Neural progenitor cell (in vitro differentiated cells): ENCODE measurements at regions not wholly inside any gene's neighbourhood (a gene's known extent, or its start where the extent isn't known, plus 50 kb on each side); places are given as distances from the start of the nearest gene placed in this dataset.

Experiments
- DNase-seq: peaks from one replicate; pipeline ENCODE4 v3.0.0-alpha.2; 2016; ENCODE audit warnings: low spot score
- H2AFZ ChIP-seq: fragments of 200-600 bp; sonication (generic); replicated peaks from 2 replicates; pipeline ENCODE4 v1.6.1; 2016; ENCODE audit warnings: antibody characterized with exemption
- H3F3A ChIP-seq: fragments of 200-600 bp; sonication (generic); 2 replicates; pipeline ENCODE4 v1.6.1; 2016; ENCODE audit warnings: antibody characterized with exemption, low read depth
- H3K27ac ChIP-seq: fragments of 200-600 bp; sonication (generic); 2 replicates; pipeline ENCODE4 v1.5.1; 2016; ENCODE audit warnings: mild to moderate bottlenecking
- H3K27me3 ChIP-seq: fragments of 200-600 bp; sonication (generic); 2 replicates; pipeline ENCODE4 v1.6.1; 2016; ENCODE audit warnings: mild to moderate bottlenecking, moderate library complexity
- H3K36me3 ChIP-seq: fragments of 200-600 bp; sonication (generic); 2 replicates; pipeline ENCODE4 v1.5.1; 2016
- H3K4me1 ChIP-seq: fragments of 200-600 bp; sonication (generic); 2 replicates; pipeline ENCODE4 v1.6.1; 2016; ENCODE audit warnings: mixed run types
- H3K4me2 ChIP-seq: fragments of 200-600 bp; sonication (generic); 2 replicates; pipeline ENCODE4 v1.6.1; 2016
- H3K4me3 ChIP-seq: fragments of 200-600 bp; sonication (generic); 2 replicates; pipeline ENCODE4 v1.5.1; 2016
- H3K79me2 ChIP-seq: fragments of 200-600 bp; sonication (generic); 2 replicates; pipeline ENCODE4 v1.6.1; 2016; ENCODE audit warnings: low read depth
- H3K9ac ChIP-seq: fragments of 200-600 bp; sonication (generic); 2 replicates; pipeline ENCODE4 v1.6.1; 2016
- H3K9me3 ChIP-seq: fragments of 200-600 bp; sonication (generic); 2 replicates; pipeline ENCODE4 v1.5.1; 2016; ENCODE audit warnings: low read depth
- H4K20me1 ChIP-seq: fragments of 200-600 bp; sonication (generic); 2 replicates; pipeline ENCODE4 v1.6.1; 2016; ENCODE audit warnings: low read depth
- H3K27ac Mint-ChIP-seq: 3 replicates; pipeline ENCODE4 v1.8.0; 2021; ENCODE audit warnings: mixed read lengths
- H3K27me3 Mint-ChIP-seq: 2 replicates; pipeline ENCODE4 v1.8.0; 2022; ENCODE audit warnings: low read depth, mild to moderate bottlenecking, inconsistent platforms, moderate library complexity, mixed read lengths; ENCODE audit not compliant: insufficient read depth
- H3K36me3 Mint-ChIP-seq: 3 replicates; pipeline ENCODE4 v1.8.0; 2021; ENCODE audit warnings: mixed read lengths
- H3K4me1 Mint-ChIP-seq: 3 replicates; pipeline ENCODE4 v1.8.0; 2021; ENCODE audit warnings: mixed read lengths
- H3K4me3 Mint-ChIP-seq: 3 replicates; pipeline ENCODE4 v1.8.0; 2021; ENCODE audit warnings: mild to moderate bottlenecking, moderate library complexity, mixed read lengths
- H3K9me3 Mint-ChIP-seq: 3 replicates; pipeline ENCODE4 v1.8.0; 2020; ENCODE audit warnings: mixed read lengths
- CTCF ChIP-seq: fragments of 200-600 bp; sonication (generic); IDR thresholded peaks from 2 replicates; pipeline ENCODE4 v1.5.1; 2017; ENCODE audit warnings: antibody characterized with exemption, mild to moderate bottlenecking
- EZH2 ChIP-seq: fragments of 200-600 bp; sonication (generic); IDR thresholded peaks from 2 replicates; pipeline ENCODE4 v1.6.1; 2017; ENCODE audit warnings: antibody characterized with exemption, mild to moderate bottlenecking, moderate library complexity
- EZH2phosphoT487 ChIP-seq: fragments of 200-600 bp; sonication (generic); IDR thresholded peaks from 2 replicates; pipeline ENCODE4 v1.6.1; 2017; ENCODE audit warnings: antibody characterized with exemption

GRCh38 chr14:65228436-65228835, 126.1 kb upstream of the MAX start:
- DNase-seq, result no peak
- H3K27me3 Mint-ChIP-seq, result peaks cover 5% of the 10 kb centered on the region
- H3K9ac ChIP-seq, result no peak overlapping the region
- peaks cover 67% of the 10 kb centered on the region for H3K4me1 ChIP-seq
- H3K79me2 ChIP-seq, result no peaks in the 10 kb centered on the region
- H3K27ac Mint-ChIP-seq, result peak overlapping the region; percentile 84
- H3K9me3 Mint-ChIP-seq, result peaks cover 2% of the 10 kb centered on the region
- peaks cover 66% of the 10 kb centered on the region for H3K4me1 Mint-ChIP-seq
- TF ChIP-seq EZH2phosphoT487 (no peak), EZH2 (no peak)
- no peaks in the 10 kb centered on the region for H3K36me3 ChIP-seq
- H3K4me2 ChIP-seq, result no peak overlapping the region
- H3K27me3 ChIP-seq, result no peaks in the 10 kb centered on the region
- H3K36me3 Mint-ChIP-seq, result peaks cover 2% of the 10 kb centered on the region
- no peak overlapping the region for H2AFZ ChIP-seq
- no peaks in the 10 kb centered on the region for H3K9me3 ChIP-seq
- no peak overlapping the region for H3K4me3 Mint-ChIP-seq
- no peak overlapping the region for H3K4me3 ChIP-seq
- H3F3A ChIP-seq, result peaks cover 61% of the 10 kb centered on the region
- H4K20me1 ChIP-seq, result no peaks in the 10 kb centered on the region
- peak overlapping the region; percentile 26 for H3K27ac ChIP-seq

GRCh38 chr14:65228956-65229747, 126.8 kb upstream of the MAX start:
- Histone ChIP-seq H3K9me3 (no peaks in the 10 kb centered on the region), H2AFZ (no peak overlapping the region), H3K4me3 (peak overlapping the region; percentile 4), H3K79me2 (no peaks in the 10 kb centered on the region), H3F3A (peaks cover 61% of the 10 kb centered on the region), H3K4me1 (peaks cover 67% of the 10 kb centered on the region), H3K27ac (peak overlapping the region; percentile 82), H3K27me3 (no peaks in the 10 kb centered on the region), H3K9ac (no peak overlapping the region), H3K4me2 (peak overlapping the region; percentile 58), H3K36me3 (no peaks in the 10 kb centered on the region), H4K20me1 (no peaks in the 10 kb centered on the region)
- Mint-ChIP-seq H3K4me3 (peak overlapping the region; percentile 71), H3K27me3 (peaks cover 5% of the 10 kb centered on the region), H3K4me1 (peaks cover 66% of the 10 kb centered on the region), H3K27ac (peak overlapping the region; percentile 99), H3K36me3 (peaks cover 2% of the 10 kb centered on the region), H3K9me3 (peaks cover 6% of the 10 kb centered on the region)
- DNase-seq, result no peak
- TF ChIP-seq CTCF (peak; percentile 21), EZH2 (no peak)

- Histone ChIP-seq H3K4me1 (peaks cover 61% of the 10 kb centered on the region), H3F3A (peaks cover 54% of the 10 kb centered on the region), H3K79me2 (no peaks in the 10 kb centered on the region), H3K9me3 (no peaks in the 10 kb centered on the region), H3K9ac (no peak overlapping the region), H3K4me3 (peak overlapping the region; percentile 4), H3K36me3 (no peaks in the 10 kb centered on the region), H3K27ac (peak overlapping the region; percentile 82), H2AFZ (no peak overlapping the region), H3K27me3 (no peaks in the 10 kb centered on the region), H3K4me2 (peak overlapping the region; percentile 58), H4K20me1 (no peaks in the 10 kb centered on the region)
- peaks cover 5% of the 10 kb centered on the region for H3K27me3 Mint-ChIP-seq
- DNase-seq, result peak; percentile 68
- peaks cover 2% of the 10 kb centered on the region for H3K36me3 Mint-ChIP-seq
- peaks cover 60% of the 10 kb centered on the region for H3K4me1 Mint-ChIP-seq
- peaks cover 11% of the 10 kb centered on the region for H3K9me3 Mint-ChIP-seq
- H3K4me3 Mint-ChIP-seq, result peak overlapping the region; percentile 71
- peak overlapping the region; percentile 99 for H3K27ac Mint-ChIP-seq
- TF ChIP-seq EZH2, result no peak
- no peak for TF ChIP-seq CTCF
- TF ChIP-seq EZH2phosphoT487, result no peak
Measured at GRCh38 chr14:65229748-65230728, 127.7 kb upstream of the MAX start.
